ENCODE measurements at regions not wholly inside any gene's neighbourhood (a gene's known extent, or its start where the extent isn't known, plus 50 kb on each side); places are given as distances from the start of the nearest gene placed in this dataset.

GRCh38 chr6:33957892-33958525 lies 154.2 kb upstream of the MLN start:
- TF ChIP-seq, protein P1, sequence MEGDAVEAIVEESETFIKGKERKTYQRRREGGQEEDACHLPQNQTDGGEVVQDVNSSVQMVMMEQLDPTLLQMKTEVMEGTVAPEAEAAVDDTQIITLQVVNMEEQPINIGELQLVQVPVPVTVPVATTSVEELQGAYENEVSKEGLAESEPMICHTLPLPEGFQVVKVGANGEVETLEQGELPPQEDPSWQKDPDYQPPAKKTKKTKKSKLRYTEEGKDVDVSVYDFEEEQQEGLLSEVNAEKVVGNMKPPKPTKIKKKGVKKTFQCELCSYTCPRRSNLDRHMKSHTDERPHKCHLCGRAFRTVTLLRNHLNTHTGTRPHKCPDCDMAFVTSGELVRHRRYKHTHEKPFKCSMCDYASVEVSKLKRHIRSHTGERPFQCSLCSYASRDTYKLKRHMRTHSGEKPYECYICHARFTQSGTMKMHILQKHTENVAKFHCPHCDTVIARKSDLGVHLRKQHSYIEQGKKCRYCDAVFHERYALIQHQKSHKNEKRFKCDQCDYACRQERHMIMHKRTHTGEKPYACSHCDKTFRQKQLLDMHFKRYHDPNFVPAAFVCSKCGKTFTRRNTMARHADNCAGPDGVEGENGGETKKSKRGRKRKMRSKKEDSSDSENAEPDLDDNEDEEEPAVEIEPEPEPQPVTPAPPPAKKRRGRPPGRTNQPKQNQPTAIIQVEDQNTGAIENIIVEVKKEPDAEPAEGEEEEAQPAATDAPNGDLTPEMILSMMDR (IDR thresholded peaks at IDR 0.05): no peak
- no peak for TF ChIP-seq POLR2A (IDR thresholded peaks at IDR 0.05)
